ENCODE measurements at regions not wholly inside any gene's neighbourhood (a gene's known extent, or its start where the extent isn't known, plus 50 kb on each side); places are given as distances from the start of the nearest gene placed in this dataset.
"Not testable (repeated sequence)": the region's sequence is repeated elsewhere in the genome, so short reads cannot be mapped to it uniquely, and the experiment has no call there.

DNA sequence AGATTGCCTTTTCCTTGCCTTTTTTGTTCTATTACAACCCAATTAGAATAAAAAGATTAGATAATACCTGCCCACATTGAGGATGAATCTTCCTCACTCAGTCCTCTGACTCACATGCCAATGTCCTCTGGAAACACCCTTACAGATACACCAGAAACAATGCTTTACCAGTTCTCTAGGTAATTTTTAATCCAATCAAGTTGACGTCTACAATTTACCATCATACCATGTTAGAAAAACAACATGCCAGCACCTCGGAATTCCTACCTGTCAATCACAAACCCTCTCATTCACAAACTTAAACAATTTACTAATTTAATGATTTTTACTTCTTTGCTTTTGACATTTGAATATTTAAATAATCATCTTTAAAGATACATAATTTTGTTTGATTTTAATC lies 953.8 kb downstream of the TRHDE start:
- Mint-ChIP-seq H3K9me3 (peaks cover 3% of the 10 kb centered on the region), H3K4me1 (no peaks in the 10 kb centered on the region), H3K27ac (no peak overlapping the region), H3K4me3 (no peak overlapping the region), H3K36me3 (ENCODE audit: low read depth) (no peaks in the 10 kb centered on the region), H3K27me3 (no peaks in the 10 kb centered on the region)
- no peak for ATAC-seq (replicated peaks)

DNA sequence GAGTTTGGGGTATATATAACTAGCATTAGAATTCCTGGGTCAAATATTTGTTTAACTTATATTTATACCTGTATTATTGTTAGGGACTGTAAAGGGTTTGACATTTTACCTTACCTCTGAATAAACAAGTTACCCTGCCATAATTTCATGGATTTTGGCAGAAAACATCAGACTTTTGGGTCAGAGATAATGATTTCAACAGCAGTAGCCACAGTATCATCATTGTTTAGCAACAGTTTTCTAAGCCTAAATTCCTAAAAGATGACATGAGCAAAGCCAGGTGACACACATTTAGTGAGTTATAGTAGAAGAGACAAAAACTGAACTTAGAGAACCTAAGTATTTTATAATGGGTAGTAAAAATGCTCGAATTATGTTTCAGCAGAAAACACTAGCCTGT lies 954.4 kb downstream of the TRHDE start:
- no peaks in the 10 kb centered on the region for H3K36me3 Mint-ChIP-seq (ENCODE audit: low read depth)
- no peak overlapping the region for H3K27ac Mint-ChIP-seq
- no peaks in the 10 kb centered on the region for H3K4me1 Mint-ChIP-seq
- ATAC-seq (replicated peaks): no peak
- H3K9me3 Mint-ChIP-seq: peaks cover 5% of the 10 kb centered on the region
- no peaks in the 10 kb centered on the region for H3K27me3 Mint-ChIP-seq
- H3K4me3 Mint-ChIP-seq: no peak overlapping the region

DNA sequence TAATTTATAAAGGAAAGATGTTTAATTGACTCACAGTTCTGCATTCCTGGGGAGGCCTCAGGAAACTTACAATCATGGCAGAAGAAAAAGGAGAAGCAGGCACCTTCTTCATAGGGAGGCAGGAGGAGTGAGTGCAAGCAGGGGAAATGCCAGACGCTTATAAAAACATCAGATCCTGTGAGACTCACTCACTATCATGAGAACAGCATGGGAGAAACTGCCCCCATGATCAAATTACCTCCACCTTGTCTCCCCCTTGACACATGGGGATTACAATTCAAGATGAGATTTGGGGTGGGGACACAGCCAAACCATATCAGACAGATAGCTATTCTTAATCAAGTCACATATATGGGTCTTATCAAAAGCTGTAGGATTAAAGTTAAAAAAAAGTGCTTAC lies 956.7 kb downstream of the TRHDE start:
- not testable (repeated sequence) for H3K27me3 Mint-ChIP-seq; H3K4me1 Mint-ChIP-seq; H3K9me3 Mint-ChIP-seq; H3K27ac Mint-ChIP-seq; H3K36me3 Mint-ChIP-seq (ENCODE audit: low read depth); H3K4me3 Mint-ChIP-seq; ATAC-seq (replicated peaks)

DNA sequence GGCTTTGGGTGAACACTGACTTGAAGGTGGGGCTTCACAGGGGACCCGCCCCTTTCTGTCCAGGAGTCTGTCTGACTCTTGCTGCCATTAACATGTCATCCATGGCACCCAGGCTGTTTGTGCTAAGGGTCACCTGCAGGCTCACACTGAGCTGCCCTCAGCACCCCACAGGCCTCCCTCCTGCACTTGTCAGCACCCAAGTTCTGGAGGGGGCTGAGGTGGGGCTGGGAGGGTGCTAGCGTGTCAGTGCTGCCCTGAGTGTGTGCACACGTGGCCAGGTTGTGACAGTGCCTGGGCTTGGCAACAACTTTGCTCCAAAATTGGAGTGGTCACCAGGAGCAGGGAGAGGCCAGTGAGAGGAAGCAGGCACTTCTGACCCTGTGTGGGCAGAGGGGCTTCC lies 963.2 kb downstream of the TRHDE start:
- Mint-ChIP-seq H3K27me3 (no peaks in the 10 kb centered on the region), H3K4me1 (no peaks in the 10 kb centered on the region), H3K4me3 (no peak overlapping the region), H3K27ac (no peak overlapping the region), H3K36me3 (ENCODE audit: low read depth) (no peaks in the 10 kb centered on the region), H3K9me3 (peaks cover 13% of the 10 kb centered on the region)
- no peak for ATAC-seq (replicated peaks)

DNA sequence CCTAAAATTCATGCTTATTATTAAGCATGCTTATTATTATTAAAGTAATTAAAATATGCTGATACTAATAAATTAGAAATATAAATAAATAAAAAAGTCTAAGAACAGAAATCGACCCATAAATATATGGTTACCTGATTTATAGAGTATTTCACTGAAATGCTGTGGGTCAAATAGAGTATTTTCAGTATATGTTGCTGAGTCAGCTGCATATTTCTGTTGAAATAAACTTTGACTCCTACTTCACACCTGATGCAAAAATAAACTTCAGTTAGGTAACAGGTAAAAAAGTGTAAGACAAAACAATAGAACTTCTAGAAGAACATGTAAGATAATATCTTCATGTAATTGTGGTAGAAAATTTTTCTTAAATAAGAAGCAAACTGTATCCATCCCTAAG lies 967.9 kb downstream of the TRHDE start:
- ATAC-seq (replicated peaks): no peak
- Mint-ChIP-seq H3K27ac (no peak overlapping the region), H3K36me3 (ENCODE audit: low read depth) (no peaks in the 10 kb centered on the region), H3K9me3 (peaks cover 5% of the 10 kb centered on the region), H3K4me3 (no peak overlapping the region), H3K27me3 (no peaks in the 10 kb centered on the region), H3K4me1 (no peaks in the 10 kb centered on the region)

DNA sequence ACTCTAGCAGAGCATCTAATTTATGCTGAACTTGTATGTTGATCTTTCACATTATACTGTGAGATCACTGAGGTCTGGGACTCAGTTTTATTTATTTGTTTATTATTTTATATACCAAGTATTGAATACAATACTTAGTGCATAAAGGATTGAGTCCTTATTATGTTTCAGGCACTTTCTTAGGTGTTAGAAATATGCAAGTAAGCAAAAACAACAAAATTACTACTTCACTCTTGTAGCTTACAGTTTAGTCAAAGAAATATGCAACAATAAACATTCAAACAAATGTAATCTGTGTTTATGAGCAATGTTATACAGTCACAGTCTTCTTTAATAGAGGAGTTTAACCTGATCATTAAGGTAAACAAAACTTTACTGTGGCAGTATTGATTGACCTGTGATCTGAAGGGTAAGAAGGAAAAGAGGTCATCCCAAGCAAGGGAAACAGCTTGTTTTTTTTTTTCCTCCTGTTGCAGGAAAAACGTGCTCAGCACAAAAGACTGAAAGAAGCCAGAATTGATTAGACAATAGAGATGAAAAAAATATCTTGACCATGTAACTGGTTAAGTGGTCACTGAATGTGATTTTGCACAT lies 990.7 kb downstream of the TRHDE start:
- no peak for ATAC-seq (replicated peaks)
- H3K36me3 Mint-ChIP-seq (ENCODE audit: low read depth): no peaks in the 10 kb centered on the region
- no peaks in the 10 kb centered on the region for H3K27me3 Mint-ChIP-seq
- no peaks in the 10 kb centered on the region for H3K4me1 Mint-ChIP-seq
- H3K9me3 Mint-ChIP-seq: peaks cover 5% of the 10 kb centered on the region
- no peak overlapping the region for H3K4me3 Mint-ChIP-seq
- H3K27ac Mint-ChIP-seq: no peak overlapping the region

DNA sequence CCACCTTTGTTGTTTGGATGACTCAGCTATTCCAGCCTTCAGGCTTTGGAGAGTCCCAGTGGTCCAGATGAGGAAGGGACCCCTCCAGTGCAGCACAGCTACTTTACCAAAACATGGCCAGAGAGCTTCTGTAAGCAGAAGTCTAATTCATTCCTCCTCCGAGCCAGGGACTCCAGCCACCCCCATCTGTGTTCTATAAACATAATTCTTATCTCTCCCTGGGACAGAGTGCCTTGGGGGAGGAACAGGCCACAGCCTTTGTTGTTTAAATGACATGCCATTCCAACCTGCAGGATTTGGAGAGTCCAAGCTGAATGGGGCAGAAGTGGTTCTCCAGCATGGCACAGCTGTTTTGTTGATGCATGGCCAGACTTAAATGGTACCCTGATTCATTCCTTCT lies 994.0 kb downstream of the TRHDE start:
- H3K9me3 Mint-ChIP-seq: peaks cover 9% of the 10 kb centered on the region
- H3K4me1 Mint-ChIP-seq: no peaks in the 10 kb centered on the region
- no peak for ATAC-seq (replicated peaks)
- H3K36me3 Mint-ChIP-seq (ENCODE audit: low read depth): no peaks in the 10 kb centered on the region
- H3K27me3 Mint-ChIP-seq: no peaks in the 10 kb centered on the region
- no peak overlapping the region for H3K27ac Mint-ChIP-seq
- no peak overlapping the region for H3K4me3 Mint-ChIP-seq

DNA sequence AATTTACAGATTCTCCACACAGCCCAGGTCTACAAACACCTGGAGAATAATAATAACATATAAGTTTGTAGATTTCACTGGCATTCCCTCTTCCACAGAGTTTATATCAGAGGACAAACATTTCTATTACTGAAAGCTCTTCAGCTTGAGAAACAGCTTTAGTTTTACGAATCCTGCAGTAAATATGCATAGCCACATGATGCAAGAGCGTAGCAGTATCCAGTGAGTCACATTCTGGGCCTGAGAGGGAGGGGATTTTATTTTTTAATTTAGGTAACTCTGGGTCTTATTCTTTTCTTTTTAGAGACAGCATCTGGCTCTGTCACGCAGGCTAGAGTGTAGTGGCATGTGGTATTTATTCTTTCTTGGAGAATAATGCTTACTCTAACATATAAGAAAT lies 1002.8 kb downstream of the TRHDE start:
- no peak for ATAC-seq (replicated peaks)
- Mint-ChIP-seq H3K4me1 (no peaks in the 10 kb centered on the region), H3K4me3 (no peak overlapping the region), H3K9me3 (peaks cover 12% of the 10 kb centered on the region), H3K27ac (no peak overlapping the region), H3K36me3 (ENCODE audit: low read depth) (no peaks in the 10 kb centered on the region), H3K27me3 (no peaks in the 10 kb centered on the region)

DNA sequence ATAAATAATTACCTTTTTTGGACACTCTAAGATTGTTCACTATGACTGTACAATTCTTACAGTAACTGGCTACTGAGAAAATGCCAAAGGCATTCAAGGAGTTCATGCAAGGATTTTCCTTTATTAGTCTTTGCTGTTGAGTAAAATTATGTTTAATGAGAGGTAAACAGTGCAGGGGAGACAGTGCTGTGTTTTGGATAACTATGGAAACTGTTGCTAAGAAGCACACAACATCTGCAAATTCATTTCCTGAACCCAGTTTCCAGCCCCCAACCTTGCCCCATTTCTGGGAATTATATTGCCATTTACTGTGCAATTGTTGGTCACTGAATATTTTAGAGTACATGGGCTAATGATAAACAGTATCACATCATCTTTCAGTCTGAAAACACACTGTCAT lies 1005.8 kb downstream of the TRHDE start:
- no peak for ATAC-seq (replicated peaks)
- Mint-ChIP-seq H3K36me3 (ENCODE audit: low read depth) (no peaks in the 10 kb centered on the region), H3K9me3 (peaks cover 7% of the 10 kb centered on the region), H3K27ac (no peak overlapping the region), H3K4me1 (no peaks in the 10 kb centered on the region), H3K27me3 (no peaks in the 10 kb centered on the region), H3K4me3 (no peak overlapping the region)

DNA sequence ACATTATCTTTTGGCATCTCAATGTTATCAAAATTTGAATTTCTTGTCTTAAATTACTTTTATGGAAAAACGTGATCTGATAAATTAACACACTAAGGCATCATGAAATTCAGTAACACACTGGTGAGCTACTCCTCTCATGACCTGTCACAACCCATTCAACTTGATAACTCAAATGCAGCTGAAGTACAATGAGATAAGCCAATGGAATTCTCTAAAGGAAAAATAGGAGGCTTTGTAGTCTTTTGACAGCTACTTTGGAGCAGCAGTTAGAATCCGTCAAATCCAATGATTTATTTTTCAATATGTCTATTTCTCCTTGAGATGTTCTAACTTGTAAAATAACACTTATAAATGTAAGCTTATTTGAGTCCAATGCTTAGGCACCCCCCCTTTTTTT lies 1029.4 kb downstream of the TRHDE start:
- Mint-ChIP-seq H3K27me3 (no peaks in the 10 kb centered on the region), H3K4me3 (no peak overlapping the region), H3K4me1 (no peaks in the 10 kb centered on the region), H3K36me3 (ENCODE audit: low read depth) (no peaks in the 10 kb centered on the region), H3K9me3 (no peaks in the 10 kb centered on the region), H3K27ac (no peak overlapping the region)
- no peak for ATAC-seq (replicated peaks)

DNA sequence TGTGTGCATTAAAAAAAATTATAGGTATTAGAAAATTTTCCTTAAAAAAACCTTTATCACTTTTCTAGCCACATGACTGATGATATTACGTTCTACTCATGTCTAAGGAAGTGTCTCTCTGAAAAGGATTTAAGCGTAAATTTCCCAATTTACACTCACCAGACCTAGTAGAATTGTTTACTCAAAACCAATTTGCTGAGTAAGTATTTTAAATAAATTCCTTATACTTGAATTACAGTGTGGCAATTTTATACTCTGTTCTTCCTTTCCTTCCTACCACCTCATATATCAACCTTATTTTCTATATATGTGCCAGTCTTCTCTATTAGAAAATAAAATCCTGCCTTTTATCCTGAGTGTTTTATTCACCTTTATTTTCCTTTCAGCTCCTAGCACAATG lies 1035.1 kb downstream of the TRHDE start:
- H3K9me3 Mint-ChIP-seq: peaks cover 6% of the 10 kb centered on the region
- H3K36me3 Mint-ChIP-seq (ENCODE audit: low read depth): no peaks in the 10 kb centered on the region
- H3K27ac Mint-ChIP-seq: no peak overlapping the region
- H3K27me3 Mint-ChIP-seq: no peaks in the 10 kb centered on the region
- ATAC-seq (replicated peaks): no peak
- H3K4me1 Mint-ChIP-seq: no peaks in the 10 kb centered on the region
- H3K4me3 Mint-ChIP-seq: no peak overlapping the region

DNA sequence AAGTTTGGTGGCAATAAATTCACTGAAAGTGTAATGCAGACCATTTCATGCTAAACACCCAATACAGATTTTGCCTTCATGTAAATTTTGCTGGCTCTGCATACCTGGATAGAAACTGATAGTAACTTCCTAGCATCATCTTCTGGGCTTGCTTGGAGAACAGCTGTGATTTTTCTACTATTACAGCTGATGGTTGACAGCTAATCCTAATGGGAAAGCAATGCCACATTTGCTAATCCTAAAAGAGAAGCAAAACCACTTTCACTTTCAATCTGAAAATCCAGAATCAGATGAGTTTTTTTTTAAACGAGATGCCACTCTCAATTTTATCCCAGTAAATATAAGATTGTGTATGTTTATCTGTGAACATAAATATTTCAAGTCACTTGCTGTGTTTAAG lies 1035.9 kb downstream of the TRHDE start:
- Mint-ChIP-seq H3K36me3 (ENCODE audit: low read depth) (no peaks in the 10 kb centered on the region), H3K4me1 (no peaks in the 10 kb centered on the region)

DNA sequence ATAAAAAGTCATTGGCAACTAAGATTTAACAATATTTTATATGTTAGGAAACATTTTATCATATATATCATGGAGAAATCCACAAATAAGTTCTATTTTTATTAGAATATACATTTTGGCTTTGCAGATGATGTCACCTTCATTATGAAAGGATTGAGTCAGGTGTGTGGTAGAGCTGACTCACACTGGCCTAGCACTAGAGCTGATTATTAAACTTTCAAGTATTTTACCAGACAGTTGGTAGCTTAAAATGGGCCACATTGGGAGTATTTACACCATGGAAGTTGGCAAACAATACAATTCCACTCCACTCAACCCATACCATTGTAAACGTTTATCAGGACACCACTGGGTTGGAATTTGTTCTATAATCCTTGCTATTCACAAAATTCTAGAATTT lies 1036.6 kb downstream of the TRHDE start:
- H3K4me1 Mint-ChIP-seq: no peaks in the 10 kb centered on the region
- peaks cover 11% of the 10 kb centered on the region for H3K9me3 Mint-ChIP-seq
- H3K36me3 Mint-ChIP-seq (ENCODE audit: low read depth): no peaks in the 10 kb centered on the region
- no peaks in the 10 kb centered on the region for H3K27me3 Mint-ChIP-seq
- no peak overlapping the region for H3K27ac Mint-ChIP-seq
- ATAC-seq (replicated peaks): no peak
- no peak overlapping the region for H3K4me3 Mint-ChIP-seq

More for the DNA sequence above, 1035.9 kb downstream of the TRHDE start:
- H3K27ac Mint-ChIP-seq: no peak overlapping the region
- peaks cover 11% of the 10 kb centered on the region for H3K9me3 Mint-ChIP-seq
- no peaks in the 10 kb centered on the region for H3K27me3 Mint-ChIP-seq
- no peak overlapping the region for H3K4me3 Mint-ChIP-seq
- ATAC-seq (replicated peaks): no peak

DNA sequence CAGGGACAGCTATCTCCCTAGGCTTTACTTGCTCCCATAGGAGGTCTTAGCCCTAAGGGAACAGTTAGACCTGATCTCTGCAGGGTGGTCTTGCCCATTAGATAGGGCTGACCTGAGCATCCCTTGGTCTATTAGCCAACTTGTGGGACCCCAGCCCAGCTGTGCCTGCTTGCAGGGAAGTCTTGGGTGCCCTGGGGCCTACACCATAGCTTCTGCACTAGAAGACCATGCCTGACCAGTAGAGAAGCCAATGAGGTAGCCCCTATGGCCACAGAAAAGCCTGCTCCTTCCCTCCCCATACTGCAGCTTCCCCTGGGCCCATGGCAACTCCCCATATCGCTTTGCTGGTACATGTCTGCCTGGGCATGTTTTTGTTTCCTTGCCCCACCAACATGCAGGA lies 1049.1 kb downstream of the TRHDE start:
- Mint-ChIP-seq H3K4me1 (no peaks in the 10 kb centered on the region), H3K27me3 (no peaks in the 10 kb centered on the region), H3K36me3 (ENCODE audit: low read depth) (no peaks in the 10 kb centered on the region), H3K4me3 (no peak overlapping the region), H3K27ac (no peak overlapping the region), H3K9me3 (peaks cover 16% of the 10 kb centered on the region)
- no peak for ATAC-seq (replicated peaks)

DNA sequence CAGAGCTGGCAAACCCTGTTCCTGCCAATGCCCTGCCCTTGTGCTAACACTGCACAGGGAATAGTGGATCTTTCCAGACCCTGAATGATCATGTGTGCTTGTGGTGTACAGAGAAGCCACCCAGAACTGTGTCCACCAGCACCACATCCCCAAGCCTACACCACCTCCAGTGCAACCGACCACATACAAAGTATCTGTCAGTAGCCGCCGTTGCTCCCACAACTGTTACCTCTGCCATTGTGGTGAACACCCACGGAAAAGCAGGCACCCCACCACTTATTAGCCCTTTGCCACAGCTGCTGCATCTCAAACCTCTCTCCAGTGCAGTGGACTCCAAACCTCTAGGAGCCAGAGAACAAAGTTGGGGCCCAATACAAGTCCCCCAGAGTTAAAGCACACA lies 1049.6 kb downstream of the TRHDE start:
- Mint-ChIP-seq H3K36me3 (ENCODE audit: low read depth) (no peaks in the 10 kb centered on the region), H3K4me3 (no peak overlapping the region), H3K27ac (no peak overlapping the region), H3K27me3 (no peaks in the 10 kb centered on the region), H3K9me3 (peaks cover 20% of the 10 kb centered on the region), H3K4me1 (no peaks in the 10 kb centered on the region)
- no peak for ATAC-seq (replicated peaks)
